HL-60 (cell line): ENCODE measurements at regions not wholly inside any gene's neighbourhood (a gene's known extent, or its start where the extent isn't known, plus 50 kb on each side); places are given as distances from the start of the nearest gene placed in this dataset.
"Not testable (repeated sequence)": the region's sequence is repeated elsewhere in the genome, so short reads cannot be mapped to it uniquely, and the experiment has no call there.

ENCODE experiments used
- SPI1 ChIP-seq: IDR thresholded peaks from 2 replicates; pipeline ENCODE4 v1.6.1; 2012; ENCODE audit warnings: low read depth, mild to moderate bottlenecking, borderline replicate concordance
- TF ChIP-seq, protein P1 (sequence below): IDR thresholded peaks from one replicate; pipeline ENCODE4 v1.5.1; 2011; ENCODE audit warnings: low read length, control low read depth, inconsistent platforms; ENCODE audit not compliant: insufficient read depth

DNA sequence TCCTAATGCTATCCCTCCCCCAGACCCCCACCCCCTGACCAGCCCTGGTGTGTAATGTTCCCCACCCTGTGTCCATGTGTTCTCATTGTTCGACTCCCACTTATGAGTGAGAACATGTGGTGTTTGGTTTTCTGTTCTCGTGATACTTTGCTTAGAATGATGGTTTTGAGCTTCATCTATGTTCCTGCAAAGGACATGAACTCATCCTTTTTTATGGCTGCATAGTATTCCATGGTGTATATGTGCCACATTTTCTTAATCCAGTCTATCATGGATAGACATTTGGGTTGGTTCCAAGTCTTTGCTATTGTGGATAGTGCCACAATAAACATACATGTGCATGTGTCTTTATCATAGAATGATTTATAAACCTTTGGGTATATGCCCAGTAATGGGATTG, 209.4 kb upstream of the SLC38A2 start:
- not testable (repeated sequence) for TF ChIP-seq SPI1
- TF ChIP-seq, protein P1, sequence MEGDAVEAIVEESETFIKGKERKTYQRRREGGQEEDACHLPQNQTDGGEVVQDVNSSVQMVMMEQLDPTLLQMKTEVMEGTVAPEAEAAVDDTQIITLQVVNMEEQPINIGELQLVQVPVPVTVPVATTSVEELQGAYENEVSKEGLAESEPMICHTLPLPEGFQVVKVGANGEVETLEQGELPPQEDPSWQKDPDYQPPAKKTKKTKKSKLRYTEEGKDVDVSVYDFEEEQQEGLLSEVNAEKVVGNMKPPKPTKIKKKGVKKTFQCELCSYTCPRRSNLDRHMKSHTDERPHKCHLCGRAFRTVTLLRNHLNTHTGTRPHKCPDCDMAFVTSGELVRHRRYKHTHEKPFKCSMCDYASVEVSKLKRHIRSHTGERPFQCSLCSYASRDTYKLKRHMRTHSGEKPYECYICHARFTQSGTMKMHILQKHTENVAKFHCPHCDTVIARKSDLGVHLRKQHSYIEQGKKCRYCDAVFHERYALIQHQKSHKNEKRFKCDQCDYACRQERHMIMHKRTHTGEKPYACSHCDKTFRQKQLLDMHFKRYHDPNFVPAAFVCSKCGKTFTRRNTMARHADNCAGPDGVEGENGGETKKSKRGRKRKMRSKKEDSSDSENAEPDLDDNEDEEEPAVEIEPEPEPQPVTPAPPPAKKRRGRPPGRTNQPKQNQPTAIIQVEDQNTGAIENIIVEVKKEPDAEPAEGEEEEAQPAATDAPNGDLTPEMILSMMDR, result not testable (repeated sequence)
